ENCODE measurements at regions not wholly inside any gene's neighbourhood (a gene's known extent, or its start where the extent isn't known, plus 50 kb on each side); places are given as distances from the start of the nearest gene placed in this dataset.
A peak's percentile ranks its signal among the peaks of the same experiment; 100 is the strongest.

DNA sequence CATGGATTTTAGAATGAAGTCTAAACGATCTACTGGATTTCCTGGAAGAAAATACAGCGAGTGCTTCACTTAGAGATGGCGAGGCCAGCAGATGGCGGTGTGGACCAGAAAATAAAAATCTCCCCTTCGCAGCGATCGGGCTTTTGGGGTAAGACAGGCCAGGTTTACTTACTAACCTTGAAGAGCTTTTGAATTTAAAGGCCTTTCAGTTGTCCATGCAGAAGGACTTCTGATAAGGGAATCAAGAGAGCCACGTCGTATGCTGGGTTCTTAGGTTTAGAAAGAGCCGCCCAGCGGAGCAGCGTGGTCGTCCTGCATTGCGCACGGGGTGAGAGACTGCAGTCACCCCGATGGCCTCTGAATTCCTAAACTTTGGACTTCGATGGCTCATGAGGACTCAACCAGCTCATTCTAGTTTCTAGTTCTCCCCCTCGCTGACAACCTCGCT, 125.2 kb upstream of the RALGAPA2 start:
- TF ChIP-seq, protein P1, sequence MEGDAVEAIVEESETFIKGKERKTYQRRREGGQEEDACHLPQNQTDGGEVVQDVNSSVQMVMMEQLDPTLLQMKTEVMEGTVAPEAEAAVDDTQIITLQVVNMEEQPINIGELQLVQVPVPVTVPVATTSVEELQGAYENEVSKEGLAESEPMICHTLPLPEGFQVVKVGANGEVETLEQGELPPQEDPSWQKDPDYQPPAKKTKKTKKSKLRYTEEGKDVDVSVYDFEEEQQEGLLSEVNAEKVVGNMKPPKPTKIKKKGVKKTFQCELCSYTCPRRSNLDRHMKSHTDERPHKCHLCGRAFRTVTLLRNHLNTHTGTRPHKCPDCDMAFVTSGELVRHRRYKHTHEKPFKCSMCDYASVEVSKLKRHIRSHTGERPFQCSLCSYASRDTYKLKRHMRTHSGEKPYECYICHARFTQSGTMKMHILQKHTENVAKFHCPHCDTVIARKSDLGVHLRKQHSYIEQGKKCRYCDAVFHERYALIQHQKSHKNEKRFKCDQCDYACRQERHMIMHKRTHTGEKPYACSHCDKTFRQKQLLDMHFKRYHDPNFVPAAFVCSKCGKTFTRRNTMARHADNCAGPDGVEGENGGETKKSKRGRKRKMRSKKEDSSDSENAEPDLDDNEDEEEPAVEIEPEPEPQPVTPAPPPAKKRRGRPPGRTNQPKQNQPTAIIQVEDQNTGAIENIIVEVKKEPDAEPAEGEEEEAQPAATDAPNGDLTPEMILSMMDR (IDR thresholded peaks at IDR 0.05 in 4 of 5, conservative IDR thresholded peaks at IDR 0.05 in 1 of 5), result peak; percentile 55 to 73 (median 64)
- no peak for TF ChIP-seq POLR2A (IDR thresholded peaks at IDR 0.05)
